Epithelial cell of proximal tubule (primary cell): ENCODE measurements at regions not wholly inside any gene's neighbourhood (a gene's known extent, or its start where the extent isn't known, plus 50 kb on each side); places are given as distances from the start of the nearest gene placed in this dataset.

Source experiments
- DNase-seq: peaks from one replicate; pipeline ENCODE4 v3.0.0-alpha.2; 2011; ENCODE audit warnings: low read depth
- H3K4me3 ChIP-seq: 2 replicates; pipeline ENCODE4 v1.5.1; 2011; ENCODE audit warnings: low read depth, mild to moderate bottlenecking, low read length
- CTCF ChIP-seq: conservative IDR thresholded peaks from 2 replicates; pipeline ENCODE4 v1.5.1; 2012; ENCODE audit warnings: low read depth, mild to moderate bottlenecking, low read length

- no peak for TF ChIP-seq CTCF
- DNase-seq: no peak
These were observed 101.5 kb upstream of the STX18 start for GRCh38 chr4:4643306-4643705.

GRCh38 chr4:4642496-4643000 lies 100.7 kb upstream of the STX18 start:
- no peak for DNase-seq
- TF ChIP-seq CTCF: no peak
- no peak overlapping the region for H3K4me3 ChIP-seq

More at GRCh38 chr4:4643306-4643705, 101.5 kb upstream of the STX18 start:
- no peak overlapping the region for H3K4me3 ChIP-seq

- no peak for TF ChIP-seq CTCF
- H3K4me3 ChIP-seq: no peak overlapping the region
- no peak for DNase-seq
These were observed 100.0 kb upstream of the STX18 start for GRCh38 chr4:4641661-4642495.

GRCh38 chr4:4641254-4641653 lies 99.4 kb upstream of the STX18 start:
- TF ChIP-seq CTCF: no peak

GRCh38 chr4:4640692-4641091 lies 98.8 kb upstream of the STX18 start:
- no peak overlapping the region for H3K4me3 ChIP-seq
- TF ChIP-seq CTCF: no peak
- no peak for DNase-seq

More at GRCh38 chr4:4641254-4641653, 99.4 kb upstream of the STX18 start:
- no peak for DNase-seq
- H3K4me3 ChIP-seq: no peak overlapping the region

GRCh38 chr4:4639370-4639769 lies 97.5 kb upstream of the STX18 start:
- no peak overlapping the region for H3K4me3 ChIP-seq
- DNase-seq: no peak
- no peak for TF ChIP-seq CTCF

- no peak for DNase-seq
- H3K4me3 ChIP-seq: no peak overlapping the region
- TF ChIP-seq CTCF: no peak
These were observed 95.9 kb upstream of the STX18 start for GRCh38 chr4:4637710-4638109.
